Transverse colon (tissue), 4 donors: ENCODE measurements at regions not wholly inside any gene's neighbourhood (a gene's known extent, or its start where the extent isn't known, plus 50 kb on each side); places are given as distances from the start of the nearest gene placed in this dataset.

Source experiments
- DNase-seq: peaks from one replicate; pipeline ENCODE4 v3.0.0-alpha.2; 2019
- H3K27ac ChIP-seq, 4 donors: fragments of 200-600 bp; sonication (generic); 2 replicates each; pipeline ENCODE4 v1.5.1; 2016 to 2018; ENCODE audit warnings: inconsistent platforms in 4 of 4
- H3K27me3 ChIP-seq: fragments of 200-600 bp; sonication (generic); 2 replicates; pipeline ENCODE4 v1.5.1; 2017; ENCODE audit warnings: inconsistent platforms
- H3K36me3 ChIP-seq, 4 donors: fragments of 200-600 bp; sonication (generic); 2 replicates each; pipeline ENCODE4 v1.5.1; 2017 to 2019; ENCODE audit warnings: inconsistent platforms in 4 of 4
- H3K4me1 ChIP-seq, 4 donors: fragments of 200-600 bp; sonication (generic); 2 replicates each; pipeline ENCODE4 v1.5.1; 2017 to 2020; ENCODE audit warnings: inconsistent platforms in 4 of 4
- H3K4me3 ChIP-seq, 4 donors: fragments of 200-600 bp; sonication (generic); 1 replicate in 1 of 4; 2 replicates in 3 of 4; pipeline versions ENCODE4 v1.5.1 to v1.6.1; 2017 to 2019; ENCODE audit warnings: inconsistent platforms in 4 of 4
- H3K9me3 ChIP-seq, 2 donors: fragments of 200-600 bp; sonication (generic); 2 replicates each; pipeline ENCODE4 v1.5.1; 2017 to 2019; ENCODE audit warnings: inconsistent platforms in 2 of 2
- CTCF ChIP-seq, 5 experiments: fragments of 200-600 bp in 3 of 5; fragments of 450-650 bp in 2 of 5; sonication (generic) in 3 of 5; IDR thresholded peaks; 1 replicate in 2 of 5; 2 replicates in 3 of 5; pipeline ENCODE4 v1.5.1; 2016 to 2017; ENCODE audit warnings: antibody characterized with exemption in 5 of 5, inconsistent platforms in 3 of 5, mild to moderate bottlenecking in 2 of 5, moderate library complexity in 1 of 5
- EP300 ChIP-seq: sonication (generic); formaldehyde crosslinking; IDR thresholded peaks from one replicate; pipeline ENCODE4 v1.6.1; 2017; ENCODE audit warnings: antibody characterized with exemption, low read depth
- POLR2A ChIP-seq: fragments of 450-650 bp; IDR thresholded peaks from one replicate; pipeline ENCODE4 v1.6.1; 2016; ENCODE audit warnings: antibody characterized with exemption, mild to moderate bottlenecking, moderate library complexity
- POLR2AphosphoS5 ChIP-seq, 3 donors: sonication (generic); formaldehyde crosslinking; IDR thresholded peaks; one replicate each; pipeline ENCODE4 v1.6.1; 2016; ENCODE audit warnings: antibody characterized with exemption in 3 of 3
- WGBS, 2 donors: methylation state at CpG; one replicate each; pipeline ENCODE4 v1.1.5; 2018; ENCODE audit warnings: low coverage in 1 of 2; 5-methylcytosine and 5-hydroxymethylcytosine counted together
- in situ Hi-C, 4 donors: fragments of 200-750 bp; cut with MboI; loops; one replicate each; pipeline versions ENCODE4 v1.15.0 to v1.15.1; 2017; ENCODE audit warnings: low sequenced_read_pairs in 3 of 4, low pct_ligation_motif_present in 1 of 4, low pct_unique_long_range_greater_than_20kb in 1 of 4
- intact Hi-C: fragments of 100-400 bp; cut with DNase I; formaldehyde crosslinking; loops from one replicate; pipeline ENCODE4 v1.15.1; 2023; ENCODE audit warnings: low total_unique reads

- H3K27me3 ChIP-seq = no peaks in the 10 kb centered on the region
- WGBS, 2 donors = 79 to 80% methylated on average over 4 of the region's 4 CpGs
- TF ChIP-seq EP300 (no peak), CTCF (IDR thresholded peaks at IDR 0.05) (no peak), POLR2A (no peak), POLR2AphosphoS5 (IDR thresholded peaks at IDR 0.05) (no peak)
- no peak for DNase-seq
- H3K27ac ChIP-seq = no peak overlapping the region
- in situ Hi-C loops = no loop called here
- no peaks in the 10 kb centered on the region for H3K36me3 ChIP-seq
- H3K4me3 ChIP-seq = no peak overlapping the region
- no peaks in the 10 kb centered on the region for H3K4me1 ChIP-seq
- peaks cover 0 to 2% of the 10 kb centered on the region in 2 donors for H3K9me3 ChIP-seq
- intact Hi-C loops = no loop called here
Measured at GRCh38 chr1:164006621-164007020, 552.4 kb upstream of the PBX1 start.

GRCh38 chr1:164017239-164017638, 541.7 kb upstream of the PBX1 start:
- no peak overlapping the region for H3K27ac ChIP-seq
- 88% methylated on average over 1 of the region's 1 CpG; no CpG with 5 or more reads in 1 of the 2 donors for WGBS, 2 donors
- H3K9me3 ChIP-seq = peaks cover 0 to 3% of the 10 kb centered on the region in 2 donors
- no peak for DNase-seq
- TF ChIP-seq EP300 = no peak
- TF ChIP-seq POLR2A = no peak
- no peak for TF ChIP-seq CTCF (IDR thresholded peaks at IDR 0.05)
- TF ChIP-seq POLR2AphosphoS5 (IDR thresholded peaks at IDR 0.05) = no peak
- intact Hi-C loops (no loop called here), in situ Hi-C loops (no loop called here)
- no peaks in the 10 kb centered on the region for H3K4me1 ChIP-seq
- no peaks in the 10 kb centered on the region for H3K27me3 ChIP-seq
- H3K4me3 ChIP-seq = no peak overlapping the region
- no peaks in the 10 kb centered on the region for H3K36me3 ChIP-seq

GRCh38 chr1:164020391-164020790, 538.6 kb upstream of the PBX1 start:
- Histone ChIP-seq H3K36me3 (no peaks in the 10 kb centered on the region), H3K9me3 (peaks cover 0 to 3% of the 10 kb centered on the region in 2 donors), H3K4me1 (no peaks in the 10 kb centered on the region), H3K4me3 (no peak overlapping the region), H3K27me3 (no peaks in the 10 kb centered on the region), H3K27ac (no peak overlapping the region)
- no peak for DNase-seq
- WGBS, 2 donors = 57 to 64% methylated on average over 2 of the region's 2 CpGs
- in situ Hi-C loops (no loop called here), intact Hi-C loops (no loop called here)
- TF ChIP-seq EP300 (no peak), CTCF (IDR thresholded peaks at IDR 0.05) (no peak), POLR2AphosphoS5 (IDR thresholded peaks at IDR 0.05) (no peak), POLR2A (no peak)

GRCh38 chr1:164021813-164022212, 537.2 kb upstream of the PBX1 start:
- TF ChIP-seq EP300 = no peak
- TF ChIP-seq CTCF (IDR thresholded peaks at IDR 0.05) = no peak
- no peak for TF ChIP-seq POLR2A
- WGBS, 2 donors = 86 to 92% methylated on average over 1 of the region's 1 CpG
- Histone ChIP-seq H3K36me3 (no peaks in the 10 kb centered on the region), H3K4me1 (no peaks in the 10 kb centered on the region), H3K27me3 (no peaks in the 10 kb centered on the region), H3K27ac (no peak overlapping the region), H3K4me3 (no peak overlapping the region), H3K9me3 (peaks cover 0 to 3% of the 10 kb centered on the region in 2 donors)
- DNase-seq = no peak
- in situ Hi-C loops = no loop called here
- intact Hi-C loops = no loop called here
